ENCODE measurements at regions not wholly inside any gene's neighbourhood (a gene's known extent, or its start where the extent isn't known, plus 50 kb on each side); places are given as distances from the start of the nearest gene placed in this dataset.

DNA sequence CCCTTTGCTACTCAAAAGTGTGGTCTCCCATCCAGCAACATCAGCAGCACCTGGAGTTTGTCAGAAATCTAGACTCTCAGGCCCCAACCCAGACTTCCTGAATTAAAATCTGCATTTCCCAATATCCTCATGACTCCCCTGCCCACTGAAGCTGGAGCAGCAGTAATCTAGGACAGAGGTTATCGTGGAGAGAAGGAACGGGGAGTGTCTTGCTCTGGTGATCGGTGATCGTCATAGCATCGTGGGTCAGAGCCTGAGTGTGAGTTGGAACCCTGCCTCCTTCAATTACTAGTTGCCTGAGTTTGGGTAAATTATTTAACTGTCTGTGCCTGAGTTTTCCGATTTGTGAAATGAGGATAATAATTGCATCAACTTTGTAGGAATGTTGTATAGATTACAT is 217.3 kb upstream of the ATP5MC3 start:
- TF ChIP-seq, protein P1, sequence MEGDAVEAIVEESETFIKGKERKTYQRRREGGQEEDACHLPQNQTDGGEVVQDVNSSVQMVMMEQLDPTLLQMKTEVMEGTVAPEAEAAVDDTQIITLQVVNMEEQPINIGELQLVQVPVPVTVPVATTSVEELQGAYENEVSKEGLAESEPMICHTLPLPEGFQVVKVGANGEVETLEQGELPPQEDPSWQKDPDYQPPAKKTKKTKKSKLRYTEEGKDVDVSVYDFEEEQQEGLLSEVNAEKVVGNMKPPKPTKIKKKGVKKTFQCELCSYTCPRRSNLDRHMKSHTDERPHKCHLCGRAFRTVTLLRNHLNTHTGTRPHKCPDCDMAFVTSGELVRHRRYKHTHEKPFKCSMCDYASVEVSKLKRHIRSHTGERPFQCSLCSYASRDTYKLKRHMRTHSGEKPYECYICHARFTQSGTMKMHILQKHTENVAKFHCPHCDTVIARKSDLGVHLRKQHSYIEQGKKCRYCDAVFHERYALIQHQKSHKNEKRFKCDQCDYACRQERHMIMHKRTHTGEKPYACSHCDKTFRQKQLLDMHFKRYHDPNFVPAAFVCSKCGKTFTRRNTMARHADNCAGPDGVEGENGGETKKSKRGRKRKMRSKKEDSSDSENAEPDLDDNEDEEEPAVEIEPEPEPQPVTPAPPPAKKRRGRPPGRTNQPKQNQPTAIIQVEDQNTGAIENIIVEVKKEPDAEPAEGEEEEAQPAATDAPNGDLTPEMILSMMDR (IDR thresholded peaks at IDR 0.05), result no peak
- TF ChIP-seq POLR2A (IDR thresholded peaks at IDR 0.05), result no peak

All from uterus (tissue), 2 donors.